CD4-positive, alpha-beta memory T cell (primary cell): ENCODE measurements at regions not wholly inside any gene's neighbourhood (a gene's known extent, or its start where the extent isn't known, plus 50 kb on each side); places are given as distances from the start of the nearest gene placed in this dataset.

ENCODE experiments used
- CTCF ChIA-PET: fragments of 350-600 bp; sonication (Branson Sonifier 250); formaldehyde crosslinking; loops from one replicate; lab custom pipeline; 2021; ENCODE audit warnings: inconsistent platforms; ENCODE audit not compliant: partially characterized antibody; lab: Charles Lee
- POLR2A ChIA-PET: fragments of 350-600 bp; sonication (Branson Sonifier 250); formaldehyde crosslinking; loops from one replicate; lab custom pipeline; 2021; ENCODE audit not compliant: partially characterized antibody; lab: Charles Lee
- DNase-seq, 5 donors: peaks; one replicate each; pipeline versions ENCODE4 v3.0.0 to v3.0.0-alpha.2; 2020 to 2022; ENCODE audit warnings: mixed read lengths in 1 of 5
- H3K27ac ChIP-seq: one replicate; pipeline ENCODE4 v1.7.0; 2013; ENCODE audit warnings: low read depth, low read length
- H3K27me3 ChIP-seq: 2 replicates; pipeline ENCODE4 v1.7.0; 2013; ENCODE audit warnings: mild to moderate bottlenecking, low read length, moderate library complexity; ENCODE audit not compliant: insufficient read depth
- H3K36me3 ChIP-seq: 2 replicates; pipeline ENCODE4 v1.7.0; 2013; ENCODE audit warnings: mild to moderate bottlenecking, low read length, moderate library complexity; ENCODE audit not compliant: insufficient read depth
- H3K4me1 ChIP-seq: 2 replicates; pipeline ENCODE4 v1.7.0; 2013; ENCODE audit warnings: mild to moderate bottlenecking, low read length, moderate library complexity; ENCODE audit not compliant: insufficient read depth
- H3K4me3 ChIP-seq, 2 donors: one replicate each; pipeline ENCODE4 v1.7.0; 2013; ENCODE audit warnings: low read length in 2 of 2, mild to moderate bottlenecking in 1 of 2
- H3K9me3 ChIP-seq, 2 donors: one replicate each; pipeline ENCODE4 v1.7.0; 2013; ENCODE audit warnings: low read length in 2 of 2, control low read depth in 1 of 2; ENCODE audit not compliant: control insufficient read depth in 1 of 2
- H3K27ac Mint-ChIP-seq, 7 donors: one replicate each; pipeline ENCODE4 v1.8.0; 2020 to 2021; ENCODE audit warnings: mixed read lengths in 7 of 7, mild to moderate bottlenecking in 6 of 7, inconsistent platforms in 3 of 7, moderate library complexity in 3 of 7
- H3K27me3 Mint-ChIP-seq, 2 donors: one replicate each; pipeline ENCODE4 v1.8.0; 2020 to 2021; ENCODE audit warnings: mixed read lengths in 2 of 2
- H3K36me3 Mint-ChIP-seq, 2 donors: one replicate each; pipeline ENCODE4 v1.8.0; 2020 to 2021; ENCODE audit warnings: mixed read lengths in 2 of 2, inconsistent platforms in 1 of 2, mild to moderate bottlenecking in 1 of 2
- H3K4me1 Mint-ChIP-seq, 4 donors: one replicate each; pipeline ENCODE4 v1.8.0; 2020 to 2021; ENCODE audit warnings: mixed read lengths in 4 of 4, mild to moderate bottlenecking in 1 of 4
- H3K4me3 Mint-ChIP-seq, 8 donors: one replicate each; pipeline ENCODE4 v1.8.0; 2020 to 2021; ENCODE audit warnings: mixed read lengths in 8 of 8, mild to moderate bottlenecking in 7 of 8, moderate library complexity in 6 of 8, inconsistent platforms in 3 of 8
- H3K9me3 Mint-ChIP-seq, 8 donors: one replicate each; pipeline ENCODE4 v1.8.0; 2020 to 2021; ENCODE audit warnings: mixed read lengths in 8 of 8, mild to moderate bottlenecking in 5 of 8, inconsistent platforms in 3 of 8, moderate library complexity in 1 of 8
- intact Hi-C: fragments of 100-400 bp; cut with micrococcal nuclease; formaldehyde crosslinking; loops from one replicate; pipeline ENCODE4 v1.15.1; 2023

- Histone ChIP-seq H3K4me3 (no peak overlapping the region), H3K27me3 (no peaks in the 10 kb centered on the region), H3K9me3 (no peaks in the 10 kb centered on the region), H3K4me1 (no peaks in the 10 kb centered on the region), H3K36me3 (no peaks in the 10 kb centered on the region), H3K27ac (no peak overlapping the region)
- Mint-ChIP-seq H3K4me1 (no peaks in the 10 kb centered on the region), H3K27ac (peak overlapping the region in 1 of 7 donors; percentile 13), H3K36me3 (no peaks in the 10 kb centered on the region), H3K4me3 (no peak overlapping the region), H3K27me3 (peaks cover 1 to 4% of the 10 kb centered on the region in 2 donors), H3K9me3 (peaks cover 0 to 10% (median 4%) of the 10 kb centered on the region in 8 donors)
- no peak for DNase-seq
- CTCF ChIA-PET: no interaction called here
- intact Hi-C loops: no loop called here
- POLR2A ChIA-PET: no interaction called here
Measured at GRCh38 chr7:13035233-13035632, 347.8 kb downstream of the ARL4A start.

- H3K9me3 Mint-ChIP-seq: peaks cover 0 to 10% (median 4%) of the 10 kb centered on the region in 8 donors
- no peaks in the 10 kb centered on the region for H3K9me3 ChIP-seq
- no peaks in the 10 kb centered on the region for H3K36me3 Mint-ChIP-seq
- DNase-seq: no peak
- intact Hi-C loops: no loop called here
- peaks cover 1 to 4% of the 10 kb centered on the region in 2 donors for H3K27me3 Mint-ChIP-seq
- no peaks in the 10 kb centered on the region for H3K27me3 ChIP-seq
- H3K4me3 Mint-ChIP-seq: no peak overlapping the region
- H3K27ac ChIP-seq: no peak overlapping the region
- H3K27ac Mint-ChIP-seq: no peak overlapping the region
- H3K4me3 ChIP-seq: no peak overlapping the region
- POLR2A ChIA-PET: no interaction called here
- no peaks in the 10 kb centered on the region for H3K4me1 ChIP-seq
- H3K4me1 Mint-ChIP-seq: no peaks in the 10 kb centered on the region
- CTCF ChIA-PET: no interaction called here
- no peaks in the 10 kb centered on the region for H3K36me3 ChIP-seq
Measured at GRCh38 chr7:13036256-13036780, 348.9 kb downstream of the ARL4A start.

- no peak overlapping the region for H3K4me3 Mint-ChIP-seq
- H3K36me3 Mint-ChIP-seq: no peaks in the 10 kb centered on the region
Measured at GRCh38 chr7:13037216-13037615, 349.8 kb downstream of the ARL4A start.

GRCh38 chr7:13041368-13041988 lies 354.0 kb downstream of the ARL4A start:
- ChIA-PET CTCF (no interaction called here), POLR2A (no interaction called here)
- no peak overlapping the region for H3K27ac ChIP-seq
- H3K4me1 ChIP-seq: no peaks in the 10 kb centered on the region
- no peak for DNase-seq
- Mint-ChIP-seq H3K9me3 (peaks cover 0 to 3% (median 0%) of the 10 kb centered on the region in 8 donors), H3K36me3 (no peaks in the 10 kb centered on the region), H3K4me3 (no peak overlapping the region), H3K4me1 (no peaks in the 10 kb centered on the region), H3K27me3 (peaks cover 6 to 10% of the 10 kb centered on the region in 2 donors), H3K27ac (no peak overlapping the region)
- H3K4me3 ChIP-seq: no peak overlapping the region
- no peaks in the 10 kb centered on the region for H3K36me3 ChIP-seq
- H3K9me3 ChIP-seq: no peaks in the 10 kb centered on the region
- H3K27me3 ChIP-seq: no peaks in the 10 kb centered on the region
- intact Hi-C loops: no loop called here

More at GRCh38 chr7:13037216-13037615, 349.8 kb downstream of the ARL4A start:
- H3K36me3 ChIP-seq: no peaks in the 10 kb centered on the region
- H3K4me3 ChIP-seq: no peak overlapping the region
- H3K27me3 Mint-ChIP-seq: peaks cover 1 to 4% of the 10 kb centered on the region in 2 donors
- intact Hi-C loops: no loop called here
- no peaks in the 10 kb centered on the region for H3K4me1 Mint-ChIP-seq
- no peaks in the 10 kb centered on the region for H3K27me3 ChIP-seq
- H3K9me3 Mint-ChIP-seq: peaks cover 0 to 10% (median 4%) of the 10 kb centered on the region in 8 donors
- no peak overlapping the region for H3K27ac Mint-ChIP-seq
- DNase-seq: no peak
- no peaks in the 10 kb centered on the region for H3K9me3 ChIP-seq
- H3K27ac ChIP-seq: no peak overlapping the region
- ChIA-PET POLR2A (no interaction called here), CTCF (no interaction called here)
- H3K4me1 ChIP-seq: no peaks in the 10 kb centered on the region

- intact Hi-C loops: no loop called here
- H3K27me3 Mint-ChIP-seq: peaks cover 4 to 9% of the 10 kb centered on the region in 2 donors
Measured at GRCh38 chr7:13042605-13043236, 355.3 kb downstream of the ARL4A start.

GRCh38 chr7:13044309-13044708 lies 356.9 kb downstream of the ARL4A start:
- intact Hi-C loops: no loop called here
- Histone ChIP-seq H3K4me3 (no peak overlapping the region), H3K27ac (no peak overlapping the region), H3K36me3 (no peaks in the 10 kb centered on the region), H3K4me1 (no peaks in the 10 kb centered on the region), H3K27me3 (no peaks in the 10 kb centered on the region), H3K9me3 (no peaks in the 10 kb centered on the region)
- H3K27me3 Mint-ChIP-seq: peaks cover 4 to 9% of the 10 kb centered on the region in 2 donors
- no peaks in the 10 kb centered on the region for H3K36me3 Mint-ChIP-seq
- no peaks in the 10 kb centered on the region for H3K4me1 Mint-ChIP-seq
- no peak overlapping the region for H3K27ac Mint-ChIP-seq
- ChIA-PET POLR2A (no interaction called here), CTCF (no interaction called here)
- DNase-seq: no peak
- H3K4me3 Mint-ChIP-seq: no peak overlapping the region
- no peaks in the 10 kb centered on the region for H3K9me3 Mint-ChIP-seq

More at GRCh38 chr7:13042605-13043236, 355.3 kb downstream of the ARL4A start:
- no peak overlapping the region for H3K4me3 Mint-ChIP-seq
- H3K4me1 Mint-ChIP-seq: no peaks in the 10 kb centered on the region
- H3K9me3 ChIP-seq: no peaks in the 10 kb centered on the region
- no peaks in the 10 kb centered on the region for H3K9me3 Mint-ChIP-seq
- H3K27ac ChIP-seq: no peak overlapping the region
- no peaks in the 10 kb centered on the region for H3K27me3 ChIP-seq
- no peaks in the 10 kb centered on the region for H3K4me1 ChIP-seq
- H3K4me3 ChIP-seq: no peak overlapping the region
- CTCF ChIA-PET: no interaction called here
- no peaks in the 10 kb centered on the region for H3K36me3 Mint-ChIP-seq
- H3K27ac Mint-ChIP-seq: no peak overlapping the region
- no peaks in the 10 kb centered on the region for H3K36me3 ChIP-seq
- POLR2A ChIA-PET: no interaction called here
- DNase-seq: no peak

GRCh38 chr7:13047061-13047460 lies 359.6 kb downstream of the ARL4A start:
- Mint-ChIP-seq H3K4me3 (no peak overlapping the region), H3K9me3 (no peaks in the 10 kb centered on the region), H3K4me1 (no peaks in the 10 kb centered on the region), H3K27me3 (peaks cover 4 to 9% of the 10 kb centered on the region in 2 donors), H3K27ac (no peak overlapping the region), H3K36me3 (no peaks in the 10 kb centered on the region)
- POLR2A ChIA-PET: no interaction called here
- intact Hi-C loops: no loop called here
- no peak overlapping the region for H3K27ac ChIP-seq
- CTCF ChIA-PET: no interaction called here
- H3K9me3 ChIP-seq: no peaks in the 10 kb centered on the region
- DNase-seq: no peak
- no peak overlapping the region for H3K4me3 ChIP-seq
- no peaks in the 10 kb centered on the region for H3K27me3 ChIP-seq
- no peaks in the 10 kb centered on the region for H3K36me3 ChIP-seq
- H3K4me1 ChIP-seq: no peaks in the 10 kb centered on the region
